ENCODE measurements at regions not wholly inside any gene's neighbourhood (a gene's known extent, or its start where the extent isn't known, plus 50 kb on each side); places are given as distances from the start of the nearest gene placed in this dataset.

GRCh38 chr7:18387191-18387735 lies 108.3 kb upstream of the HDAC9 start:
- no peak overlapping the region for H3K4me3 ChIP-seq
- intact Hi-C loops (cut with DNase I; ENCODE audit: low total_unique reads), result no loop called here
- no peak for DNase-seq
- H3K27me3 ChIP-seq, result no peaks in the 10 kb centered on the region
- H3K27ac ChIP-seq, result no peak overlapping the region
- TF ChIP-seq, protein P1, sequence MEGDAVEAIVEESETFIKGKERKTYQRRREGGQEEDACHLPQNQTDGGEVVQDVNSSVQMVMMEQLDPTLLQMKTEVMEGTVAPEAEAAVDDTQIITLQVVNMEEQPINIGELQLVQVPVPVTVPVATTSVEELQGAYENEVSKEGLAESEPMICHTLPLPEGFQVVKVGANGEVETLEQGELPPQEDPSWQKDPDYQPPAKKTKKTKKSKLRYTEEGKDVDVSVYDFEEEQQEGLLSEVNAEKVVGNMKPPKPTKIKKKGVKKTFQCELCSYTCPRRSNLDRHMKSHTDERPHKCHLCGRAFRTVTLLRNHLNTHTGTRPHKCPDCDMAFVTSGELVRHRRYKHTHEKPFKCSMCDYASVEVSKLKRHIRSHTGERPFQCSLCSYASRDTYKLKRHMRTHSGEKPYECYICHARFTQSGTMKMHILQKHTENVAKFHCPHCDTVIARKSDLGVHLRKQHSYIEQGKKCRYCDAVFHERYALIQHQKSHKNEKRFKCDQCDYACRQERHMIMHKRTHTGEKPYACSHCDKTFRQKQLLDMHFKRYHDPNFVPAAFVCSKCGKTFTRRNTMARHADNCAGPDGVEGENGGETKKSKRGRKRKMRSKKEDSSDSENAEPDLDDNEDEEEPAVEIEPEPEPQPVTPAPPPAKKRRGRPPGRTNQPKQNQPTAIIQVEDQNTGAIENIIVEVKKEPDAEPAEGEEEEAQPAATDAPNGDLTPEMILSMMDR (IDR thresholded peaks at IDR 0.05), result no peak
- TF ChIP-seq POLR2A (IDR thresholded peaks at IDR 0.05), result no peak
- H3K9me3 ChIP-seq, result no peaks in the 10 kb centered on the region
- no peaks in the 10 kb centered on the region for H3K36me3 ChIP-seq
- no peaks in the 10 kb centered on the region for H3K4me1 ChIP-seq

- Histone ChIP-seq H3K4me3 (no peak overlapping the region), H3K4me1 (no peaks in the 10 kb centered on the region), H3K36me3 (no peaks in the 10 kb centered on the region), H3K27me3 (no peaks in the 10 kb centered on the region), H3K9me3 (no peaks in the 10 kb centered on the region), H3K27ac (peak overlapping the region in 1 of 2 donors; percentile 53)
- intact Hi-C loops (cut with DNase I; ENCODE audit: low total_unique reads), result no loop called here
- TF ChIP-seq, protein P1 (IDR thresholded peaks at IDR 0.05), result no peak
- no peak for DNase-seq
These were observed 105.0 kb upstream of the HDAC9 start for GRCh38 chr7:18390535-18390907.

GRCh38 chr7:18393465-18394118 lies 102.0 kb upstream of the HDAC9 start:
- TF ChIP-seq, protein P1 (IDR thresholded peaks at IDR 0.05), result no peak
- no peak for TF ChIP-seq POLR2A (IDR thresholded peaks at IDR 0.05)
- intact Hi-C loops (cut with DNase I; ENCODE audit: low total_unique reads), result no loop called here
- no peak for DNase-seq
- no peaks in the 10 kb centered on the region for H3K27me3 ChIP-seq
- H3K9me3 ChIP-seq, result no peaks in the 10 kb centered on the region
- peak overlapping the region in 1 of 2 donors; percentile 38 for H3K27ac ChIP-seq
- H3K4me1 ChIP-seq, result no peaks in the 10 kb centered on the region
- no peaks in the 10 kb centered on the region for H3K36me3 ChIP-seq
- no peak overlapping the region for H3K4me3 ChIP-seq

DNA sequence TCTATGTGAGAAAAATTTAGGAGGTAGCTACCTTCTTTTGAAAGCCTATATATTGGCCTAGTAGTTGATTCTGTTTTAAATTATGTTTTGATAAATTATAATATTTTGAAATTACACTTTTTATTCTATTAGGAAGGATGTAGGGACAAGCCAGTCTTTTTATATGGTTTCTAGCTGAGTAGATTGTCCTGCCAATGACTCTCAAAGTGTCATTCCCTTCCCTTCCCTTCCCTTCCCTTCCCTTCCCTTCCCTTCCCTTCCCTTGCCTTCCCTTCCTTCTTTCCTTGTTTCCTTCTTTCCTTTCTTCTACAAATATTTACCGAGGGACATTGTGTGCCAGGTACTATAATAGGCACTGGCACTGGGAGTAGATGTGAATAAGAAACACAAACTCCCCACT lies 99.7 kb upstream of the HDAC9 start:
- Histone ChIP-seq H3K9me3 (no peaks in the 10 kb centered on the region), H3K36me3 (no peaks in the 10 kb centered on the region), H3K27ac (no peak overlapping the region), H3K27me3 (no peaks in the 10 kb centered on the region), H3K4me3 (no peak overlapping the region), H3K4me1 (no peaks in the 10 kb centered on the region)
- intact Hi-C loops (cut with DNase I; ENCODE audit: low total_unique reads), result no loop called here
- no peak for DNase-seq
- no peak for TF ChIP-seq POLR2A (IDR thresholded peaks at IDR 0.05)
- TF ChIP-seq, protein P1 (IDR thresholded peaks at IDR 0.05), result no peak

GRCh38 chr7:18396953-18397352 lies 98.6 kb upstream of the HDAC9 start:
- no peaks in the 10 kb centered on the region for H3K9me3 ChIP-seq
- H3K36me3 ChIP-seq, result no peaks in the 10 kb centered on the region
- intact Hi-C loops (cut with DNase I; ENCODE audit: low total_unique reads), result no loop called here
- no peak overlapping the region for H3K4me3 ChIP-seq
- H3K27me3 ChIP-seq, result no peaks in the 10 kb centered on the region
- H3K4me1 ChIP-seq, result no peaks in the 10 kb centered on the region
- no peak for TF ChIP-seq POLR2A (IDR thresholded peaks at IDR 0.05)
- TF ChIP-seq, protein P1 (IDR thresholded peaks at IDR 0.05), result no peak
- no peak overlapping the region for H3K27ac ChIP-seq
- DNase-seq, result no peak
